NB4 (cell line): ENCODE measurements at regions not wholly inside any gene's neighbourhood (a gene's known extent, or its start where the extent isn't known, plus 50 kb on each side); places are given as distances from the start of the nearest gene placed in this dataset.

Experiments used
- DNase-seq: peaks from one replicate; pipeline ENCODE4 v3.0.0; 2010; ENCODE audit warnings: low read depth
- H3K4me3 ChIP-seq: one replicate; pipeline ENCODE4 v1.5.1; 2011; ENCODE audit warnings: mild to moderate bottlenecking, low read depth, low read length, moderate library complexity
- MYC ChIP-seq: IDR thresholded peaks from 2 replicates; pipeline ENCODE4 v1.6.1; 2011; ENCODE audit warnings: low read depth, low read length
- POLR2A ChIP-seq: IDR thresholded peaks from 2 replicates; pipeline ENCODE4 v1.6.1; 2011; ENCODE audit warnings: mild to moderate bottlenecking; ENCODE audit not compliant: insufficient read length; ENCODE audit errors: extremely low read depth
- TF ChIP-seq, protein P1 (sequence below): IDR thresholded peaks from 2 replicates; pipeline ENCODE4 v1.6.1; 2011; ENCODE audit warnings: low read depth, low read length
- TF ChIP-seq, protein P2 (sequence below): IDR thresholded peaks from one replicate; pipeline ENCODE4 v1.5.1; 2012; ENCODE audit warnings: low read depth, low read length

DNA sequence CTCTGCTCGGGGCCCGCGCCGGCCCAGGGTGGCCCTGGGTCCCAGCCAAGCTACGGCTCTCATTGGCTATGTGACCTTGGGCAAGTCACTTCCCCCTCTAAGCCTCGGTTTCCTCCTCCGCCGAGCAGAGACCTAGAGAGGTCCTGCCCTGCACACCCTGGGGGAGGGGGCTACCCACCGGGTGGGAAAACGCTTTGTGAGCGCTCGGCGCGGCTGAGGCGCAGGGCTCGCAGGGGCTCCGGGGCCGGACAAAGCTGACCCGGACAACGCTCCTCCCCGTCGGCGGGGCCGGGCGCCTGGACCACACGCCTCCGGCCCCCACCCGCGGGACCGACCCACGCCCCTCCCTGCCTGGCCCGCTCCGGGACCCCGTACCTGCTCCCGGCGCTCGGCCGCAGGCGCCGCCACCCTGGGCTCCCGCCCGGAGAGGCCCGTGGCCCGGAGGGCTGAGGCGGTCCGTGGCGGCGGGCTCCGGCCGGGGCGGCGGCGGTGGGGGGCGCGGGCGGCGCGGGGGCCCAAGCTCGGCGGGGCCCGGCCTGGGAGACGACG, 85.7 kb upstream of the MELK start:
- no peak for TF ChIP-seq MYC
- TF ChIP-seq, protein P1, sequence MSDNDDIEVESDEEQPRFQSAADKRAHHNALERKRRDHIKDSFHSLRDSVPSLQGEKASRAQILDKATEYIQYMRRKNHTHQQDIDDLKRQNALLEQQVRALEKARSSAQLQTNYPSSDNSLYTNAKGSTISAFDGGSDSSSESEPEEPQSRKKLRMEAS: no peak
- peak; percentile 5 for TF ChIP-seq POLR2A
- TF ChIP-seq, protein P2, sequence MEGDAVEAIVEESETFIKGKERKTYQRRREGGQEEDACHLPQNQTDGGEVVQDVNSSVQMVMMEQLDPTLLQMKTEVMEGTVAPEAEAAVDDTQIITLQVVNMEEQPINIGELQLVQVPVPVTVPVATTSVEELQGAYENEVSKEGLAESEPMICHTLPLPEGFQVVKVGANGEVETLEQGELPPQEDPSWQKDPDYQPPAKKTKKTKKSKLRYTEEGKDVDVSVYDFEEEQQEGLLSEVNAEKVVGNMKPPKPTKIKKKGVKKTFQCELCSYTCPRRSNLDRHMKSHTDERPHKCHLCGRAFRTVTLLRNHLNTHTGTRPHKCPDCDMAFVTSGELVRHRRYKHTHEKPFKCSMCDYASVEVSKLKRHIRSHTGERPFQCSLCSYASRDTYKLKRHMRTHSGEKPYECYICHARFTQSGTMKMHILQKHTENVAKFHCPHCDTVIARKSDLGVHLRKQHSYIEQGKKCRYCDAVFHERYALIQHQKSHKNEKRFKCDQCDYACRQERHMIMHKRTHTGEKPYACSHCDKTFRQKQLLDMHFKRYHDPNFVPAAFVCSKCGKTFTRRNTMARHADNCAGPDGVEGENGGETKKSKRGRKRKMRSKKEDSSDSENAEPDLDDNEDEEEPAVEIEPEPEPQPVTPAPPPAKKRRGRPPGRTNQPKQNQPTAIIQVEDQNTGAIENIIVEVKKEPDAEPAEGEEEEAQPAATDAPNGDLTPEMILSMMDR: no peak
- peak; percentile 81 for DNase-seq
- peak overlapping the region; percentile 76 for H3K4me3 ChIP-seq

DNA sequence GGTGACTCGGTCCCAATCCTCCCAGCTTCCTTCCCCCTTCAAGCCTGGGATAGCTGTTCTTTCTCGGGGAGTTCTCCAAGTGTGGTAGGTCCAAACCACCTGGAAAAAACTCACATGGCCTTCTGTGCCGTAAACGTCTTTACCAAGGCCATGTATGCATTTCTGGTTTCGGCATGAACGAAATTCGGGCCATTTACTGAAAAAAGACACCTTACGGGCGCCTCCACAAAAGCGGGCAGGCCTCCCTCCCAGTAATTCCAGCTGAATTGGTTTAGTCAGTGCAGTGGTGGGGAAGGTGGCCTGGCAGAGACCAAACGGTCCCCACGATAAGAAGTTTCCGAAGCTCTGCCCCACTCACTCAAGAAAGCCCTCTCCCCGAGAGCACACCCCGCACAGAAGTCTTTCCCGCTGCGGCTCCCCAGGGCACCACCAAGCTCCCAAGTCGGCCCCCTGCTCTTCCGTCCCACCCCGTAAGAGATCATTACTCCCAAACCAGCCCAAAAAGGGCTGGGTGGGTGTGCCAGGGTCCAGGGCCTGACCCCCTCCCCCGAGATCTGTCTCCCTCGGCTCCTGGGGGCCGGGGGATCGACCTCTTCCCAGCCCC, 86.3 kb upstream of the MELK start:
- DNase-seq: no peak
- TF ChIP-seq, protein P1: no peak
- no peak for TF ChIP-seq POLR2A
- no peak for TF ChIP-seq MYC
- TF ChIP-seq, protein P2: no peak
- H3K4me3 ChIP-seq: peak overlapping the region; percentile 76

DNA sequence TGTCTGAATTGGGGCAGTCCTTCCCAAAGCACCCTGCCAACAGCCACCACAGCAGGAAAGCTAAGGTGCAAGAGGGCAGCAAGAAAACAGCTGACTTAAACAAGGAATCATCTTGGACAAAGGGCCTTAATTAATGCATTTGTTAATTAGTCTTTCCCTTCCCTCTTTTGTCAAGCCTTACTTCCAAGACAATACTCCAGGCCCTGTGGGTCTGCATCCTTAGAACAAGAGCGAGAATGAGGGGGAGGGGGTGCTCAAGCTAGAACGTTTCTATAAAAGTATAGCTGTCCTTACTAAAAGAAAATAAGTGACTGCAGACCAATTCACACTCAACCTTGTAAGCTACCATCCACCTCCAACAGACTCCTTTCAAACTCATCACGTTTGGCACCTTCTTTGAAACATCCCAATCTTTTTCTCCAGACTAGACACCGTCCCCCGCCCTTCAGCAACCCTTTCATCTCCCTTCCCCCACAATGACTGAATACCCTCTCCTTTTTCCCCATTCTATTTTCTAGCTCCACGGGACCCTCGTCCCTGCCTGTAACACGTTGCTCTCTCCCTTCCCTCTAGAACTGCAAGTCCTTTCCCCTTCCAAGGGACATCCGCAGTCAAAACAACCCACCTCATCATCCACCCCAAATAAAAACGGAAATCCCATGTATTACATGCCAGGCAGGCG, 85.7 kb upstream of the RNF38 start:
- peak; percentile 27 for DNase-seq
- peak overlapping the region; percentile 76 for H3K4me3 ChIP-seq
- TF ChIP-seq MYC: no peak

DNA sequence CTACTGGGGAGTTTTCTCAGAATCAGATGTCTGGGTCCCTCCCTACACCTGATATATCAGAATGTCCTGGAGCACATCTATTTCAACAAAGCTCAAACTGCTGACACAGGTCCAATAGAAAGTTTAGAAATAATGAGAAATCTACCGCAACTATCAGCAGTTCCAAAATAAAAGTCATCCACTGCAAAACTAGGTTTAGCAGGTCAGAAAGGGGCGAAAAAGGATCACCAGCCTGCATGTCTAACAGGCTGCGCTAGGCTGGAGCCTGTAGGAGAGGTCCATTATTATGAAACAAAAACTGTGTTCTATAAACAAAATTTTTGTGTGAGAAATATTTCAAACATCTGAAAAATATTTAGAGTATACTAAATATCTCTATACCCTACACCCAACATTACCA, 84.1 kb upstream of the RNF38 start:
- no peak for DNase-seq
- TF ChIP-seq MYC (no peak), POLR2A (no peak)
- TF ChIP-seq, protein P1: no peak
- TF ChIP-seq, protein P2: no peak
- H3K4me3 ChIP-seq: no peak overlapping the region

DNA sequence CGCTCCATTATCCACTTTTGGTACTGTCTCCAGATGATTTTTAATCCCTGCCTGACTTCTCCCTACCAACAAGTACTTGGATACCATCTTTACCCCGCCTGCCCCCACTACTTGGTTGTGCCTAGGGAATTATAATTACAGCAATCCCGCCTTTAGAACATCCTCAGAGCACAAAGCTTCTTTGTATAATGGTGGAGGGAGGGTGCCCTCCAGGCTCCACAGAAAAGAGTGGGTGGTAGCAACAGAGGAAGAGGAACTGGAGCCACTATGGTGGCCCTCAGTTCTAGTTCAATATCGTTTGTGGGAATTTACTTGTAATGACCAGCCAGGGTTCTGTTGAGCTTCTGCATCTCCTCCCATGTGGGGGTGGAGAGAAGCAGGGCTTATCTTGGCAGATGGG, 79.0 kb upstream of the RNF38 start:
- DNase-seq: no peak
- TF ChIP-seq, protein P1: no peak
- TF ChIP-seq MYC (no peak), POLR2A (no peak)
- TF ChIP-seq, protein P2: no peak
- H3K4me3 ChIP-seq: no peak overlapping the region

DNA sequence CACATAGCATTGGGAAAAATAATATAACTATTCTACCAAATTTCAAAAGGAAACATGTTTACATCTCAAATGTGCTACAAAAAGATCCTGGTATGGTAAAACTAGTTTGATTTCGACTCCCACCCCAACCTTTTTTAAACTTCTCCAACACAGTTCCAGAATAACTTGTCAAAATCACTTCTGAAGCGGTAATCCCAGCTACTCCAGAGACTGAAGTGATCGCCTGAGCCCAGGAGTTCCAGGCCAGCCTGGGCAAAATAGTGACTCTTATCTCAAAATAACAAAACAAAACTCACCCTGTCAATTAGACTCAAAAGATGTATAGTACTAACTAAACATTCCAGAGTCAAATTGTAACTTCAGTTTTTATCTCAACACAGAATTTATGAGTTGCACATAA, 71.3 kb upstream of the RNF38 start:
- no peak for DNase-seq

More for the DNA sequence above, 71.3 kb upstream of the RNF38 start:
- TF ChIP-seq POLR2A (no peak), MYC (no peak)
- TF ChIP-seq, protein P2: no peak
- TF ChIP-seq, protein P1: no peak
- H3K4me3 ChIP-seq: no peak overlapping the region
